GM12891 (cell line): ENCODE measurements at regions not wholly inside any gene's neighbourhood (a gene's known extent, or its start where the extent isn't known, plus 50 kb on each side); places are given as distances from the start of the nearest gene placed in this dataset.

ENCODE experiments used
- DNase-seq: peaks from one replicate; pipeline ENCODE4 v3.0.0; 2011; ENCODE audit warnings: low spot score; ENCODE audit not compliant: insufficient read length
- FAIRE-seq: peaks from 2 replicates; lab custom pipeline; 2011; peaks lifted over from hg19 to GRCh38; lab: Jason Lieb, UNC
- PAX5 ChIP-seq: IDR thresholded peaks from 2 replicates; pipeline ENCODE4 v1.6.1; 2011; ENCODE audit warnings: low read length, moderate library complexity, mild to moderate bottlenecking; ENCODE audit not compliant: insufficient read depth, severe bottlenecking
- POLR2A ChIP-seq: IDR thresholded peaks from 2 replicates; pipeline ENCODE4 v1.6.1; 2011; ENCODE audit warnings: low read depth, low read length, control low read depth
- POLR2AphosphoS5 ChIP-seq: IDR thresholded peaks from 2 replicates; pipeline ENCODE4 v1.6.1; 2011; ENCODE audit warnings: low read depth, low read length, control low read depth
- POU2F2 ChIP-seq: IDR thresholded peaks from 2 replicates; pipeline ENCODE4 v1.6.1; 2011; ENCODE audit warnings: low read depth, mild to moderate bottlenecking, control low read depth, low read length, moderate library complexity
- SPI1 ChIP-seq: IDR thresholded peaks from 2 replicates; pipeline ENCODE4 v1.6.1; 2011; ENCODE audit warnings: low read depth, low read length, control low read depth
- TAF1 ChIP-seq: IDR thresholded peaks from 2 replicates; pipeline ENCODE4 v1.6.1; 2011; ENCODE audit warnings: low read depth, low read length, control low read depth

DNA sequence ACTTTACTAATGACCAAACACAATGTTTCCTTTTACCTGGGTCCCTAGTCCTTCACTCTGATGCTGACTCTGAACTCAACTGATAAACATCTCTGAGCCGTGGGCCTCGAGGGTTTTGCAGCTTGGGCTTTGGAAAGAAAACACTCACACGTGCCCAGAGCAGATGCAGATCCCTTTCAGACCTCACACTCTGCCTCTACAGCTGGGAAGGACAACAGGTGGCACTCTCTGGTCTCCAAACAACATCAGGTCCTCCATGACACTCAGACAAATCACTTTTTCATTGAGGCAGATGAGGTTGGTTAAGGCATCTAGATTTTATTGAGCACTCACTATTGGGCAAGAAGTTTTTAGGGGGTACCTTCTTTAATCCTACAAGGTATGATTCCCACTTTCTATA is 64.7 kb upstream of the NTRK3 start:
- FAIRE-seq (no peak), DNase-seq (no peak)
- no peak for TF ChIP-seq SPI1
- TF ChIP-seq TAF1 = no peak
- TF ChIP-seq POLR2AphosphoS5 = no peak
- TF ChIP-seq POU2F2 = no peak
- no peak for TF ChIP-seq PAX5
- TF ChIP-seq POLR2A = no peak

DNA sequence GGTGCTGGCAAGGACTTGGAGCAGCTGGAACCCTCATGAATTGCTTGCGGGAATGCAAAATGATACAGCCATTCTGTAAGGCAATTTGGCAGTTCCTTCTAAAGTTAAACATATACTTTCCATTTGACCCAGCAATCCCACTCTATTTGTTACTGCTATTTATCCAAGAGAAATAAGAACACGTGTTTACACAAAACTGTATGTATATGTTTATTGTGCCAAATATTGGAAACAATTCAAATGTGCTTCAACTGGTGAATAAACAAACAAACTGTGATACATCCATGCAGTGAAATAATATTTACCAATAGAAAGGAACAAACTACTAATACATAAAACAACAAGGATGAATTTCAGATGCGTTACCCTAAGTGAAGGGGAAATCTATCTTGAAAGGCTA is 60.0 kb upstream of the NTRK3 start:
- no peak for FAIRE-seq

DNA sequence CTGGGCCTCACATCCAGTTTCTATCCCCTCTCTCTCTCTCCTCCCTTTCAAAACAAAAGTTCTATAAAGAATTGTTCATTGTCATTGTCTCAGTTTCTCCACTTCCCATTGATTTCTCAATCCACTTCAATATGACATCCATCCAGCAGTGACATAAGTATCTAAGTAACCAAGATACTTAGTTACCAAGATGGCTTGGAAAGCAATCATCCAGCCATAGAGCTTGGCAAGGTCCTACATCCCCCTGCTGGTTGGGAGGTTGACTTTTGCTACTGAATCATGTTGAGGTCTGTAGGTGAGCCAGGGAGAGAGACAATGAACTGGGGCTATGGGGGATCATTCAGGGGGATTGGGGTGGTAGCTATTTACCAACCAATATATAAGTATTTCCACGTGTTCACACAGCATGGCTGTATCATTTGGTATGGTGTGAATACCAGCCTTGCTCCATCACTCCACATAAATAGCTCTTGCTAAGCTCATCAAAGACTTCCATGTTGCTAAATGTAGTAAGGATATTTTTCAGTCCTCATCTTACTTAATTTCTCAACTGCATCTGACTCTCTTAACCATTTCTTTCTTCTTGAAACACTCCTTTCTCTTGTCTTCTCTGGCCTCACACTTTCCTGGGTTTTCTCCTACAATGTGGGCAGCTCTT is 58.8 kb upstream of the NTRK3 start:
- TF ChIP-seq POU2F2 (no peak), TAF1 (no peak), POLR2AphosphoS5 (no peak), PAX5 (no peak)
- DNase-seq (no peak), FAIRE-seq (no peak)

More for the DNA sequence above, 60.0 kb upstream of the NTRK3 start:
- no peak for TF ChIP-seq SPI1
- TF ChIP-seq TAF1 = no peak
- no peak for TF ChIP-seq PAX5
- TF ChIP-seq POLR2AphosphoS5 = no peak
- TF ChIP-seq POLR2A = no peak
- no peak for TF ChIP-seq POU2F2
- no peak for DNase-seq

DNA sequence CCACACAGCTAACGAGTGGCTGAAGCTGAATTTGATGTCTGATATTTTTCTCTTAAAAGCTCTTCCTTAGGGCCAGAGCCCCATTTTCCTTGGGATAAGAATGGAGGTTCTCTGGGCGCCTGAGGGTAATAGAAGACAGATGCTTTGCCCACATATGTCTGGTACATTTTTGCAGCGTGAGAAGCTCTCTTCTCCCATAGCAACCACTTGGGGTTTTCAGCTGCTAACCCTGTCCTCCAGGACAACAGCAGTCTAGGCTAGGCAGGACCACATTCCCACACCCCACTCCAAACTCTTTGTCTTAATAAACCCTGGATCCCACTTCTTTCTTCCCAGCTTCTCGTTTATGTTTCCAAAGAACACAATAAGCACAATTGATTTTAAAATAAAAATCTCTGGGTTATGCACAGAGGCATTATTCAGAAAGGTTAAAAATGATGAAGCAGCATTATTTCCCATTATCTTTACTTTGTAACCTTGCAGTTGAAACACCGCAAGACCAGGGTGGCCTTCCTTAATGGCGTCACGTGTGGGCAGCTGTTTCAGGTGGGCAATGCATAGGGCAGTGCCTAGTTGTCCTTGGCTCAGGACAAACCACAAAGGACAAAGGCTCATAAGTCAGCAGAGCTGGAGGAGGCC is 56.5 kb upstream of the NTRK3 start:
- DNase-seq = no peak
- TF ChIP-seq SPI1 = no peak
- no peak for TF ChIP-seq TAF1
- TF ChIP-seq POLR2AphosphoS5 = no peak
- TF ChIP-seq PAX5 = no peak
- no peak for FAIRE-seq

DNA sequence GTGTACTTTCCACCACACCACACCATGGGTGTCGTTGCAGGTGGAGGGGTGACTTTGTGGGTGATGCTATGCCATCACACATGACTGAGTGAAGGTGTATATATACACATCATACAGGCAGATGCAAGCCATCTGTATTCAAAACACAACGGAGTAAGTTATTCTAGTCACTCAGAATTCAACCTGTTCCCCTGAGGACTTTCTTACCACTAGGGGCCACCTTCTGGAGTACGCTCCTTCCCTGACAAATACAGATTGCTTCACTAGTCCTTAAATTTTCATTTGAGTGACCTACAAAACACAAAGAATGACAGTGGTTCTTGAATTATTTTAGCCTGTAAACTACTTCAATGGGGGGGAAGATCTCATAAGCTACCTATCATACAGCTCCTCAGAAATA is 52.8 kb upstream of the NTRK3 start:
- DNase-seq (no peak), FAIRE-seq (no peak)
- TF ChIP-seq POU2F2 (no peak), PAX5 (no peak), TAF1 (no peak), POLR2AphosphoS5 (no peak), SPI1 (no peak), POLR2A (no peak)

DNA sequence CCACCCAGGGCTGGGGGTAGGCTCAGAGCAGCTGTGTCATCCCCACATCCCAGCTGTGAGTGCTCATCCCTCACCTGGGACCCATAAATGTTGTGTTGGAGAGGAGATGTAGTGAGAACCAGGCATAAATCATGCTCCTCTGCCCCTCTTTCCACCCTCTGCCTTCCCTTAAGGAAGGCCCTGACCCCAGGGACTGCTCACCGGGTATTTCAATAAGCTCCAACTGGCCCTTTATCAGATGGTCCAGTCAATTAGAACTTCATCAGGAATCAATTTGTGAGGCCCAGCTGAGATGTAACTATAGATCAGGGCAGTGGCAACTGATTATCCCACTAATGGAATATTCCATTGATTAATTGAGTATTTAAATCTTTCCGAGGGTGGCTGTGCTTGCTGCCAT is 50.8 kb upstream of the NTRK3 start:
- DNase-seq = no peak
- TF ChIP-seq POU2F2 (no peak), SPI1 (no peak), POLR2AphosphoS5 (no peak)
- no peak for FAIRE-seq
